Keratinocyte (primary cell): ENCODE measurements at regions not wholly inside any gene's neighbourhood (a gene's known extent, or its start where the extent isn't known, plus 50 kb on each side); places are given as distances from the start of the nearest gene placed in this dataset.

Source experiments
- EZH2 ChIP-seq: IDR thresholded peaks from one replicate; pipeline ENCODE4 v1.6.1; 2012; ENCODE audit warnings: inconsistent platforms, mild to moderate bottlenecking, low read length, moderate library complexity
- TF ChIP-seq, protein P1 (sequence below), 3 experiments: IDR thresholded peaks in 1 of 3; conservative IDR thresholded peaks in 1 of 3; optimal IDR thresholded peaks in 1 of 3; 2 replicates in 2 of 3; 3 replicates in 1 of 3; pipeline versions ENCODE3 to v1.5.1; 2011; ENCODE audit warnings: low read length in 3 of 3, mild to moderate bottlenecking in 3 of 3, moderate library complexity in 2 of 3, control low read depth in 1 of 3, inconsistent platforms in 1 of 3; ENCODE audit not compliant: insufficient read depth in 2 of 3; ENCODE audit errors: extremely low read depth in 1 of 3

DNA sequence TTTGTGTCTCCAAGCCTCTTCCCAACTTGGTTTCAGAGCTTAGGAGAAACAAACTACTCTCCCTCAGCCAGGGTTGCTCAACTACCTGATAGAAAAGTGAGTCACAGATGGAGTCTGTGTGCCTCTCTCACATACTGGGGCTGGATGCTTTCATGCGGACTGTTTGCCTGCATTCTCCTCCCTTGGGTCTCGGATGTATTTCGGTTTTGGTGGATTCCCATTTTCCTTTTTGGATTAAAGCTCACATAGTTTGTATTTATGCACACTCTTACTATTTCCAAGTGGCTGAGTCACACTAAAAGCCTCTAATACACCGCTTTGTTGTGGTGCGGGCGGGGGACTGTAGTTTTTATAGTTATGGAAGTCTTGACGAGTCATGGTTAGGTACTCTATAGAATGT is 505.4 kb downstream of the LRFN5 start:
- TF ChIP-seq, protein P1, sequence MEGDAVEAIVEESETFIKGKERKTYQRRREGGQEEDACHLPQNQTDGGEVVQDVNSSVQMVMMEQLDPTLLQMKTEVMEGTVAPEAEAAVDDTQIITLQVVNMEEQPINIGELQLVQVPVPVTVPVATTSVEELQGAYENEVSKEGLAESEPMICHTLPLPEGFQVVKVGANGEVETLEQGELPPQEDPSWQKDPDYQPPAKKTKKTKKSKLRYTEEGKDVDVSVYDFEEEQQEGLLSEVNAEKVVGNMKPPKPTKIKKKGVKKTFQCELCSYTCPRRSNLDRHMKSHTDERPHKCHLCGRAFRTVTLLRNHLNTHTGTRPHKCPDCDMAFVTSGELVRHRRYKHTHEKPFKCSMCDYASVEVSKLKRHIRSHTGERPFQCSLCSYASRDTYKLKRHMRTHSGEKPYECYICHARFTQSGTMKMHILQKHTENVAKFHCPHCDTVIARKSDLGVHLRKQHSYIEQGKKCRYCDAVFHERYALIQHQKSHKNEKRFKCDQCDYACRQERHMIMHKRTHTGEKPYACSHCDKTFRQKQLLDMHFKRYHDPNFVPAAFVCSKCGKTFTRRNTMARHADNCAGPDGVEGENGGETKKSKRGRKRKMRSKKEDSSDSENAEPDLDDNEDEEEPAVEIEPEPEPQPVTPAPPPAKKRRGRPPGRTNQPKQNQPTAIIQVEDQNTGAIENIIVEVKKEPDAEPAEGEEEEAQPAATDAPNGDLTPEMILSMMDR (optimal IDR thresholded peaks at IDR 0.05 in 1 of 3, IDR thresholded peaks at IDR 0.05 in 1 of 3, conservative IDR thresholded peaks at IDR 0.05 in 1 of 3; ENCODE audit: extremely low read depth in 1 of 3, insufficient read depth in 2 of 3, low read length in 3 of 3) = no peak
- TF ChIP-seq EZH2 = no peak
